ENCODE measurements at regions not wholly inside any gene's neighbourhood (a gene's known extent, or its start where the extent isn't known, plus 50 kb on each side); places are given as distances from the start of the nearest gene placed in this dataset.

DNA sequence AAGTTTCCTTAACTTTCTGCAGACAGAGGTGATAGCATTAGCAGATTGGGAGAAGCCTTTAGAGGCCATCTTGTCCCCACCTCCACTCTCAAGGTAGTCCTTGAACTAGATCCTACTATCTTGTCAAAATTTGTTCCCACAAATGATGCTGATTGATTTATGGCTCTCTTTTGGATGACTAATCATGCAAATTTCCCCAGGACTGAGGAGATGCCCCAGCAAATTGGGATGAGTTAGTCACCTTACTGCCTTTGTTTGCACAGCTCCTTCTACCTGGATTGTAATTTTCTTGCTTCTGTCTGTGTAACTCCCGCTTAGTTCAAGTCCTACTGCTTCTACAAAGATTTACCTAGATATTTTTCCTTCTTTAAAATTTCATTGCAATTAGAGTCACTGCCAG, 391.4 kb upstream of the CADM1 start:
- TF ChIP-seq, protein P1, sequence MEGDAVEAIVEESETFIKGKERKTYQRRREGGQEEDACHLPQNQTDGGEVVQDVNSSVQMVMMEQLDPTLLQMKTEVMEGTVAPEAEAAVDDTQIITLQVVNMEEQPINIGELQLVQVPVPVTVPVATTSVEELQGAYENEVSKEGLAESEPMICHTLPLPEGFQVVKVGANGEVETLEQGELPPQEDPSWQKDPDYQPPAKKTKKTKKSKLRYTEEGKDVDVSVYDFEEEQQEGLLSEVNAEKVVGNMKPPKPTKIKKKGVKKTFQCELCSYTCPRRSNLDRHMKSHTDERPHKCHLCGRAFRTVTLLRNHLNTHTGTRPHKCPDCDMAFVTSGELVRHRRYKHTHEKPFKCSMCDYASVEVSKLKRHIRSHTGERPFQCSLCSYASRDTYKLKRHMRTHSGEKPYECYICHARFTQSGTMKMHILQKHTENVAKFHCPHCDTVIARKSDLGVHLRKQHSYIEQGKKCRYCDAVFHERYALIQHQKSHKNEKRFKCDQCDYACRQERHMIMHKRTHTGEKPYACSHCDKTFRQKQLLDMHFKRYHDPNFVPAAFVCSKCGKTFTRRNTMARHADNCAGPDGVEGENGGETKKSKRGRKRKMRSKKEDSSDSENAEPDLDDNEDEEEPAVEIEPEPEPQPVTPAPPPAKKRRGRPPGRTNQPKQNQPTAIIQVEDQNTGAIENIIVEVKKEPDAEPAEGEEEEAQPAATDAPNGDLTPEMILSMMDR (IDR thresholded peaks at IDR 0.05; ENCODE audit: partially characterized antibody, unreplicated experiment), result no peak

GRCh38 chr11:115894176-115894575, 390.0 kb upstream of the CADM1 start:
- Mint-ChIP-seq H3K27ac (ENCODE audit: unreplicated experiment) (no peak overlapping the region), H3K36me3 (ENCODE audit: unreplicated experiment) (peaks cover 6% of the 10 kb centered on the region)

More for the DNA sequence above, 391.4 kb upstream of the CADM1 start:
- H3K4me1 Mint-ChIP-seq (ENCODE audit: low read depth, unreplicated experiment), result peaks cover 6% of the 10 kb centered on the region
- H3K4me3 Mint-ChIP-seq (ENCODE audit: unreplicated experiment), result no peak overlapping the region
- no peak overlapping the region for H3K27ac Mint-ChIP-seq (ENCODE audit: unreplicated experiment)
- H3K9me3 Mint-ChIP-seq (ENCODE audit: unreplicated experiment), result peaks cover 2% of the 10 kb centered on the region
- DNase-seq, result no peak
- peaks cover 6% of the 10 kb centered on the region for H3K36me3 Mint-ChIP-seq (ENCODE audit: unreplicated experiment)
- H3K27me3 Mint-ChIP-seq (ENCODE audit: unreplicated experiment), result peaks cover under 1% of the 10 kb centered on the region

DNA sequence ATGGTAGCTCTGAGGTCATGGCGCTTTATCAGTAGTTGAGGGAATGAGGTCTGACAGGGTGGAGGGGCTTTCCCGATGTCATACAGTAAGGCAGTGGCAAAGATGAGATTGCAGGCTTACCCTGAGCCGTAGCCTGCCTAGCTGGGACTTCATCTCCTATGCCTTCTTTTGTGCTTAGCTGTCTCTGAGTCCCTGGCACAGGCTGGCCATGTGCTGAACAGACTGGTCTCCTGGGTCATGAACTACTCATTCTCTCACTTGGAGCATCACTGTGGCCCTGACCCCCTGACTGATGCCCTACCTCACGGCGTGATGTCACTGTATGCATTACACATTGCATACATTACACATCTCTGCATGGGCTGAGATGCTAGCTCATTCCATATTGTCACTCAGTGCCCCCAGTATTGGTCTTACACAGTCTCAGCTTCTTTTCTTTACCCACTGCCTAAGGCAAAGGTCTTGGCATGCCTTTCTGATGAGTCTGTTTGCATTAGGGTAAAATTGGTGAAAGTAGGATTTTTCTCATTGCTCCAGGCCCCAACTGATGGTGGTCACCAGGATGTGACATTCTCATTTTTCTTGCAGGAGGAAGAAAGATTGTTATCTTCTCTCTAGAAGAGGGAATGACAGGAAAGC, 389.4 kb upstream of the CADM1 start:
- H3K27me3 Mint-ChIP-seq (ENCODE audit: unreplicated experiment), result peaks cover 2% of the 10 kb centered on the region
- H3K4me3 Mint-ChIP-seq (ENCODE audit: unreplicated experiment), result no peak overlapping the region
- H3K4me1 Mint-ChIP-seq (ENCODE audit: low read depth, unreplicated experiment), result peaks cover 6% of the 10 kb centered on the region
- H3K36me3 Mint-ChIP-seq (ENCODE audit: unreplicated experiment), result peaks cover 4% of the 10 kb centered on the region
- H3K27ac Mint-ChIP-seq (ENCODE audit: unreplicated experiment), result no peak overlapping the region
- TF ChIP-seq, protein P1 (IDR thresholded peaks at IDR 0.05; ENCODE audit: partially characterized antibody, unreplicated experiment), result no peak
- peaks cover 2% of the 10 kb centered on the region for H3K9me3 Mint-ChIP-seq (ENCODE audit: unreplicated experiment)
- DNase-seq, result no peak

More at GRCh38 chr11:115894176-115894575, 390.0 kb upstream of the CADM1 start:
- TF ChIP-seq, protein P1 (IDR thresholded peaks at IDR 0.05; ENCODE audit: partially characterized antibody, unreplicated experiment), result no peak
- no peak for DNase-seq
- H3K4me3 Mint-ChIP-seq (ENCODE audit: unreplicated experiment), result no peak overlapping the region
- peaks cover 6% of the 10 kb centered on the region for H3K4me1 Mint-ChIP-seq (ENCODE audit: low read depth, unreplicated experiment)
- H3K9me3 Mint-ChIP-seq (ENCODE audit: unreplicated experiment), result peaks cover 2% of the 10 kb centered on the region
- H3K27me3 Mint-ChIP-seq (ENCODE audit: unreplicated experiment), result peaks cover 2% of the 10 kb centered on the region

DNA sequence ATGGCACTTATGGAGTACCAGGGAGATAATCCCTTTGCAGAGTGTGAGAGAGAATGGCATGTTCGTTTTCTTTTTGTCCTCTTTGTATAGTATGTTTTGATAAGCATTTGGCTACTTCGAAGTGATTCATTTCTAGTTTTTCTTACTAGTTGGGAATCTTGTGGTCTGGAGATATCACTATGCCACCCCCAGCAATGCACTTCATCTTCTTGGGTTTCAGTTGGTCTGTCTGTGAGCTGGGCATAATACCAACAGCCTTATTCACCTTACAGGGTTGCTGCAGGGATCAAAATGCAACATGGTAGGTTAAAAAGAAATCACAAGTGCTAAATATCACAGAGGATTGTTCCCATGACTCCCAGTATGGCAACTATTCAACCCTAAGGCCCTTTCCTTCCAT, 387.8 kb upstream of the CADM1 start:
- peaks cover 2% of the 10 kb centered on the region for H3K27me3 Mint-ChIP-seq (ENCODE audit: unreplicated experiment)
- no peaks in the 10 kb centered on the region for H3K36me3 Mint-ChIP-seq (ENCODE audit: unreplicated experiment)
- H3K27ac Mint-ChIP-seq (ENCODE audit: unreplicated experiment), result no peak overlapping the region

GRCh38 chr11:115891581-115891980, 387.4 kb upstream of the CADM1 start:
- peaks cover 14% of the 10 kb centered on the region for H3K4me1 Mint-ChIP-seq (ENCODE audit: low read depth, unreplicated experiment)
- no peak for DNase-seq
- peaks cover 2% of the 10 kb centered on the region for H3K9me3 Mint-ChIP-seq (ENCODE audit: unreplicated experiment)
- TF ChIP-seq, protein P1 (IDR thresholded peaks at IDR 0.05; ENCODE audit: partially characterized antibody, unreplicated experiment), result no peak
- peaks cover 2% of the 10 kb centered on the region for H3K27me3 Mint-ChIP-seq (ENCODE audit: unreplicated experiment)
- H3K4me3 Mint-ChIP-seq (ENCODE audit: unreplicated experiment), result no peak overlapping the region
- no peak overlapping the region for H3K27ac Mint-ChIP-seq (ENCODE audit: unreplicated experiment)
- no peaks in the 10 kb centered on the region for H3K36me3 Mint-ChIP-seq (ENCODE audit: unreplicated experiment)

More for the DNA sequence above, 387.8 kb upstream of the CADM1 start:
- DNase-seq, result no peak
- Mint-ChIP-seq H3K4me1 (ENCODE audit: low read depth, unreplicated experiment) (peaks cover 14% of the 10 kb centered on the region), H3K4me3 (ENCODE audit: unreplicated experiment) (no peak overlapping the region), H3K9me3 (ENCODE audit: unreplicated experiment) (peaks cover 2% of the 10 kb centered on the region)
- TF ChIP-seq, protein P1 (IDR thresholded peaks at IDR 0.05; ENCODE audit: partially characterized antibody, unreplicated experiment), result no peak
